Left ventricle myocardium superior (tissue), 1 donor: ENCODE measurements at regions not wholly inside any gene's neighbourhood (a gene's known extent, or its start where the extent isn't known, plus 50 kb on each side); places are given as distances from the start of the nearest gene placed in this dataset.
"Not testable (repeated sequence)": the region's sequence is repeated elsewhere in the genome, so short reads cannot be mapped to it uniquely, and the experiment has no call there.

ENCODE experiments used
- ATAC-seq: fragments of 200-7000 bp; cut with Tn5 transposase; one replicate; pipeline ENCODE4 v1.9.1; 2020; ENCODE audit warnings: mild to moderate bottlenecking, moderate library complexity
- DNase-seq: peaks from one replicate; pipeline ENCODE4 v3.0.0-alpha.2; 2020
- intact Hi-C: fragments of 100-400 bp; cut with micrococcal nuclease; formaldehyde crosslinking; loops from one replicate; pipeline ENCODE4 v1.11.0; 2022
- donor health status: DM: no; HTN: yes; CAD: no; lungs with severe emphysema.

DNA sequence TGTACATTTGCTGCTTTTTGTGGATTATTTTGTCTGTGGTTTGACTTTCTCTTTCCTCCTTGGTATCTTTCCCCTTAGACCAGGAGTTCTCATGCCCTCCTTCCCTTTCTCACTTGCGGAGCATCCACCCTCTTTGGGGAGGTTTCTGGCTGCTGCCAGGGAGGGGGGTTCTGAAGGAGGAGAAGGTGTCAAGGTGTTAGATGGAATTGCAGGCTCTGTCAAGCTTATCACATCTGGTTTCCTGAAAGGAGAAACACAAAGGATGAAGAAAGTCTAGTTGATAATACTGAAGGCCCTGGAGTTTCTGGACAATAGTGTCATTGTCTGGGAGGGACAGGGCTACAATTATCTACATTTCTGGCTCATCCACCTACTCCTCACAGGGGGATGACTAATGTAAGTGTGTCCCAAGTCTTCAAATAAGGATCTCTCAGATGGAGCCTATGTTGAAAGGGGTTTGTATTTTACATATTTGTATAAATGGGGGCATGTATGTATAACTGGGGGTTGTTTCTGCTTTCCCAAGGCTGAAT is 217.3 kb upstream of the CCDC196 start:
- no peak for ATAC-seq
- no peak for DNase-seq
- intact Hi-C loops = no loop called here

DNA sequence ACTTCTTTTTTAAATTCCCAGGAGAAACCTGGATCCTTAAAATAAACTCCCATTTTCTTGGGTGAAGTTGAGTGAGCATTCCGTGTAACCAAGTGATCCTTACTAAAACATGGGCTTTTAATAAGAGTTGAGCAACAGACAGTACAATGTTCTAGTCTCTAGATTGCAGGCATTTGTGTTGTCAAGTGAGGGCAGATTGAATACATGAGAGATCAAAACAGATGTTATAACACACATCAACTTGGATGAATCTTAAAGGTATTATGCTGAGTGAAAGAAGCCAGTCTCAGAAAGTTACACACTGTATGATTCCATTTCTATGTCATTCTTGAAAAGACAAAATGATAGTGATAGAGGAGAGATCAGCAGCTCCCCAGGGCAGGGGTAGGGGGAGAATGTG is 213.9 kb upstream of the CCDC196 start:
- DNase-seq (no peak), ATAC-seq (no peak)
- intact Hi-C loops = no loop called here

DNA sequence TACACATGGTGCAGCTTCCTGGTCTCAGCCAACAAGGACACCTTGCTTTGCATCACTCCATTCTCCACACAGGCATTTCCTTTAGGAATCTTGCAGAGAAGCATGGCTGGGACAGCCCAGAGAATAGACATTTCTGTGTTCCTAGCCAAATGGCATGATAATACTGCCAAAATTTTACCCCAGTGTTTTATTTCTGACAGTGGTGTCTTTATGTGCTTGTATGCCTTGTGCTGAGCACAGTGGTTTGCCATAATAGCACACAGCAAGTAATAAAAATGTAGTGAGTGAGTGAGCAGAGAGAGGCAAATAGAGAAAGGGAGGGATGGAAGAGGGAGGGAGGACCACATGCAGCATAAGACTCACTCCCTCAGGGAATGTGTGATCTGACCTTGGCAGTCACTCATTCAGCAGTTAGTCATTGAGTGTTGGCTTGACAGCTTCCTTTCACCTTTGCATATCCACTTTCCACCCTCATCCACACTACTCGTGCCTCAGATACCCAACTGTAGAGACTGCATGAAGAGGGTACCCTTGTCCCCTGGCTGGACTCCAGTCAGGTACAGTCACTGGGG is 212.8 kb upstream of the CCDC196 start:
- ATAC-seq (no peak), DNase-seq (no peak)
- intact Hi-C loops = no loop called here

DNA sequence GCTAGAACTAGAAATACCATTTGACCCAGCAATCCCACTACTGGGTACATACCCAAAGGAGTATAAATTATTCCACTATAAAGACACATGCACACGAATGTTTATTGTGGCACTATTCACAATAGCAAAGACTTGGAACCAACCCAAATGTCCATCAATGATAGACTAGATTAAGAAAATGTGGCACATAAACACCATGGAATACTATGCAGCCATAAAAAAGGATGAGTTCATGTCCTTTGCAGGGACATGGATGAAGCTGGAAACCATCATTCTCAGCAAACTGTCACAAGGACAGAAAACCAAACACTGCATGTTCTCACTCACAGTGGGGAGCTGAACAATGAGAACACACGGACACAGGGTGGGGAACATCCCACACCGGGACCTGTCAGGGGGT is 207.8 kb upstream of the CCDC196 start:
- DNase-seq, intact Hi-C loops, ATAC-seq: not testable (repeated sequence)

DNA sequence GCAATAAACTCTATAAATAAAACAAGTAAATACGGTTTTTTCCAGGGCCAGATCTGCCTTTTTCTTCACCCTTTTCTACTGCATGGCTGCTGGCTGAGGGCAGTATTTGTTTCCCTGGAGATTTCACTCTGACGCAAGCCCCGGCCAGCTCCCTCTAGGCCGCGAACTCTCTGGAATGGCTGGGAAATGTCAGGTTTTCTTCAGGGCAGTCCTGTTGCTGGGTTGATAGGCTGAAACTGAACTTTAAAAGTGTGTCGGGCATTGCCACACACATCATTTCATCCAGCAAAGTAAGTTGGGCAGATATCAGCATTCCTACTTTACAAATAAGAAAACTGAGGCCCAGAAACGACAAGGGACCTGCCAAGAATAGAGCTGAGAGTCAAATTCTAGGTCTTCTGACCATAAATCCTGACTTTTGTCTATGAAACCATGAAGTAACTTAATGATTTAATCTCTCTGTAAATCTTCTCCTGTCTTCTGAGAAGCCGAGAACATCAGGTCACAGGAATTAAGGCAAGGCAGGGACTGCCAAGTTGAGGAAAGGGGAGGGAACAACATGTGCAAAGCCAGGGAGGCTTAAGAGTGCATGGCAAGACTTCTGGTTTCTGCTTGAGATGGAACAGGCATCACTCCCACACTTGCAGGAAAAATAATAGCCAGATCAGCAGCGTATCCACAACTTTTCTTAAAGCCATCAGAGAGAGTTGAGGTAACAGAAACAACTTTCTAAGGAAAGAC is 205.0 kb upstream of the CCDC196 start:
- DNase-seq (peak; percentile 34), ATAC-seq (peak; percentile 93)
- intact Hi-C loops = no loop called here

DNA sequence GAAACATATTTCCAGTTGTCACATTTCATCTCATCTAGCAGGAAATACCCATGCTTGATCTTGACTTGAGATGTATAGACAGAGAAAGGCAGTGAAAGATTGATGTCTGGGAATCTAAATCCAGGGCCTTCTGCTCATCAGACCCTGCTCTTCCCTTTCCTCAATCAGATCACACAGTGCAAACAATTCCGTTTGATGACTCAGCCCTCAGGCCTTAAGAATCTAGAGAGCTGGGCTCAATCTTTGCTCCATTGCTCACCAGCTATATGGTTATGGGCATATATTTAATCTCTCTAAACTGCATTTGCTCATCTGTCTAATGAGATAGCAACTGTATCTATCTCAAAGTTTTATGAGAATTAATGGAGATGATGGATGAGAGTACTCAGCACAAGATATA is 201.8 kb upstream of the CCDC196 start:
- ATAC-seq (no peak), DNase-seq (no peak)
- intact Hi-C loops = no loop called here

DNA sequence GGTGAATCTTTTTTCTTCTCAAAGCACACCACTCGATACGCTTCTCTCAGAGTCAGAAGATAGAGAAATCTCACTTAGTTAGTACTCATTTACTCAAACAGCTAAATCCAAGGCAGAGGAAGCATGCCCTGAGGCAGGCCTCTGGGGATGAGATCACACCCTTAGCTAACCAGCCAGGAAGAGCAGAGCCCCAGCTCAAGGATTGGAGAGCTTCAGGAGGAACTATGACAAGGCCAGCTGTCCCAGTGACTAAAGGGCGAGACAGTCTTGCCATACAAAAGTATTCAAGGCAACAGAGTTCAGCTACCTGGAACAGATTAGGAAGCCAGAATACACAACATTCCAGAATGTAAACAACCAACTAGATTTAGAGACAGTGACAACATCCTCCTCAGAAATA is 197.7 kb upstream of the CCDC196 start:
- ATAC-seq = no peak
- intact Hi-C loops = no loop called here
- no peak for DNase-seq

DNA sequence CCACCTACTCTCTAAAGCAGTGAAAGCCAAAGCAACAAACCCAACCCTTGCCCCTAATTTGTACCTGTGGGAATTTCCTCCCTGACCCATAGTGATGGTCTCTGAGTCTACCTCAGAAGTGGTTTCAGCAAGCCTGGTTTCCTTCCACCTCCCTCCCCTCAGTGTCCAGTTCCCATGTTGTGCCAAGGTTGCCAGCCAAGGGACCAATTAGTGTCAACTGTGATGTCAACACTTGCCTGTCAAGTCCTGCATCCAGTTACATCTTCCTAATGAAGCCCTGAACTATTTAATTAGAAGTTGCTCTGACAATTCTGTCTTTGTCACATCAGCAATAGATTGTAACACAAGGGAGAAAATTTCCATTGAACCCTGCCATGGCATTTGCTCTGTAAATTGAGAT is 194.4 kb upstream of the CCDC196 start:
- intact Hi-C loops = no loop called here
- ATAC-seq (no peak), DNase-seq (no peak)

DNA sequence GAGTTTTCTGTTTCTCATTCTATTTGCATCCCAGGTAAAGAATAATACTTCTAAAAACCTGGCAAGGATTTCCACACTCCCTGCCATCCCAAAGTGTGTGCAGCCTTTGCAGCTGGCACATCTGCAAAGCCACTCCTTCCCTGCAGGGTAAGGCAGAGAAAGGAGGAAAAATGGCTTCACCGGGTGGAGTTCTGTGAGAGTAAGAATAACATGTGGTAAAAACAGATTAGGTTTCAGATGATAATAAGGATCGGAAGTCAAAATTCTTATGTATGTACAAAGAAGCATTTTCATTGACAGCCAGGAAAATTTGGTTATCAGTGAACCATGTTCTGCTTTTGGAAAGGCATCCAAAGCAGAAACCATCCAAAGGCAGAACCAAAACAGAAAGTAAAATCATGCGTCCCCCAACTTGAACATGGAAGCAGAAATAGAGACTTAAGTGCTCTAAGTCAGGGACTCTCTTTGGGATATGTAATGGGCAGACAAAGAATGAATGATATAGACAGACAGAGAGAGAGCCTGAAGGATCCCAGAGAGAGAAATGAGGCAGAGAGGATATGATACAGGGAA is 192.6 kb upstream of the CCDC196 start:
- DNase-seq (no peak), ATAC-seq (no peak)
- intact Hi-C loops = no loop called here

DNA sequence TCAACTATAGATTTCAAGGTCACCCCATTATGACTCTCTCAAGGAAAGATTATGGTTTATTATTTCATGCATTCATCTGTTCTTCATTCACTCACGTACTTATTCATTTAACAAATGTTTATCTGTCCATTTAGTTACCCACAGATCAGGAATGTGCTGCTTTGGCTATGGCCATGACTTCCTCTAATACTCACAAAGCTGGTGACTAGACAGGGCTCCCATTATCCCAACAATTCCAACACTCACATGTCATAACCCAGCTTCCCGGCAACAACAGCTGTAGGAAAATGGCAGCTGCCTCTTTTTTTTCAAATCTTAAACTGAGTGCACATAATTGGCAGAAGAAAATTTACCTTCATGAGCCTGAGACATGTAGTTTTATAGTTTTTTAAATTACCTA is 190.8 kb upstream of the CCDC196 start:
- no peak for ATAC-seq
- intact Hi-C loops = no loop called here
- no peak for DNase-seq

DNA sequence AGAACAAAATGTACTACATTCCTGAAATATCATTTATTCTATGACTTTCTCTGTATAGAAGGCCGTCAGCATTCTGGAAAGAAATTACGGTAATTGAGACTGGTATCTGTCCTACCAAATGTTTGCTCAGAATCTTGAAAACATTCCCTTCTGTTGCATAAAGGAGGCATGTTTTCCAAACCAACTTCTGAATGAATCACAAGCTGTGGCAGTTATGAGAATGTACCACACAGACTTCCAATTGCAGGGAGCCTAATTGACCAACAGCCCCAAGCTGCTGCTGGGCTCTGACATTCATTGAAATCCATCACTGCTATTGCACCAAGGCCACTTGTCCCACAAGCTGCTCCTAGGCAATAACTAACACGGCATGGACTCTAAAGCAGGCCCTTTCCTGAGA is 185.3 kb upstream of the CCDC196 start:
- intact Hi-C loops = no loop called here
- no peak for DNase-seq
- no peak for ATAC-seq

DNA sequence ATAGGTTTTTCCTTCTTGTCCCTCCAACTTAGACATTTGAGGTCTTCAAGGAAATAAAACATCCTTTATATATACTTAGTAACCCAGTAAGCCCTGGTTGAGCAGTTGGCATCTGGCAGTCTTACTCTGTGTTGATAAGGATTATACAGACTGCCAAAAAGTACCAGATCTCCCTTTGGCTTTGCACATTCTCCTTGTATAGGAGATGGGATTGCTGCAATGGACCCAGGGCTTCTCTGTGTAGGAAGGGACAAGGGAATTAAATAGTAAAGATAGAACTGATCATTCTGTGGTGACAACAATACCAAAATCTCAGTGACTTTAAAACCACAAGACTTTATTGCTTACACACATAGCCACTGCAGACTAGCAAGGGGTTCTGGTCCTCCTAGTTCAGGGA is 180.1 kb upstream of the CCDC196 start:
- intact Hi-C loops = no loop called here
- no peak for DNase-seq
- peak; percentile 25 for ATAC-seq

DNA sequence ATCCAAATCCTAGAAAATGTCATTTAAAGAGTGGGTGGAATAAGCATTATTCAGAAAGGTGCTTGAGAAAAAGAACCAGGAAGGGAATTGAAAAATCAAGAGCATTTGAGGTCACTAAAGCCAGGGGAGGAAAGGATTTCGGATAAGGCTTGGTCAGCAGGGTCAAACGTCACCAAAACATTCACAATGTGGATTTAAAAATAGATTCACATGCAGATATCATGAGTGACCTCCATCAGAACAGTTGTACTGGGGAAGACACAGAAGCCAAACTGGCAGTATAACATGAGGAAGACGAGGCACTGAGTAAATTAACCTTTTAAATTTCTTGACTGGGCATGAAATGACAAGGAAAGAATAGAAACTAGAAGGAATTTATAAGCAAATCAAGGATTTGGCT is 175.1 kb upstream of the CCDC196 start:
- ATAC-seq (peak; percentile 62), DNase-seq (no peak)
- intact Hi-C loops = no loop called here

DNA sequence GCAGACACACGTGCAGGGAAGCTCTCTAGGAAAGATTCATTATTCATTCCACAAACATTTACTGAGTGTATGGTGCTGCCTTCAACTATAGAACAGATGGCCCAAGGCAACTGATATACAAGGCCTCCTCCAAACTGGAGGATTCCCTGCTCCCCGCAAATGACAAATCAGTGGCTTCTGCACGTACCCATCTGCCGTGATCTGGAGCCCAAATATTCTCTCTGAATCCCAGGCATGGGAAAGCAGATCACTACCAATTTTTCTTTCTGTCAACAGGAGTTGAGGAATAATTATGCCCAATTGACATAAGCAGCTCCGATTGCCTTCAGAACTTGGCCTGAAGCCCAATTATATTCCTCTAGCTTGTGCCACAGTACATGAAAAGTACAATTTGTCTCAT is 174.2 kb upstream of the CCDC196 start:
- ATAC-seq (no peak), DNase-seq (no peak)
- intact Hi-C loops = no loop called here

DNA sequence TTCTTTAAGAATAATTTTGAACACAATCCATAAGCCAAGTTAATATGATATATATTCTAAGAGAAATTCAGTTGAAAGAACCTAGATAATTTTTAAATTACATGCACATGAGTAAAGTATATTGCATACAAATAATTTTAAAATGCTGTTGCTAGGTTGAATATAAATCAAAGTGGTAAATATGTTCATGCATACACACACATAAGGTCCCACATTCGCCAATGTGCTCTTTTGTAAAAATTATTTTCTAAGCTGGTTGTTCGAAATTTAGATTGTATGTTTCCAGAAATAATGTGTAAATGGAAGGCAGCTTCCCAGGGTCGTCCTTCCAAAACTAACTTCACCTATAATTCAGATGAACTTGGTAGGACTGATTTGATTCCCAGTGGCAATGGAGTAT is 173.7 kb upstream of the CCDC196 start:
- intact Hi-C loops = no loop called here
- DNase-seq = no peak

DNA sequence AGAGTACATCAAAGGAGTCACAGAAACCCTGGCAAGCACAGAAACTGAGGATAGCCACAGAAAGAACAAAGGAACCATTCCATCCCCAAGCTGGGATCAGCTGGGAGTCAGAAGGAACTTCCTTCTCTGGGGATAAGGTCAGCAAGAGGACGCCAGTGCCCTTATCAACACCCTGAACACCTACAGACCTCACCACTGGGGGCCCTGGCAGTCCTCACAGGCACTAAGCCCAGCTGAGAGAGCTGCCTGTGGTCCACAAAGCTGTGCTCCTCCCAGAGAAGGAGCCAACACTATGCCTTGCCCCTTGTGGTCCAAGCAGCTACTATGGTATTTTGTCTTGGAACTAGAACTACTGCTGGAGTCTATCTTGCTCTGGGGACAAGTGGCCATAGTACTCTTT is 171.1 kb upstream of the CCDC196 start:
- intact Hi-C loops = no loop called here
- ATAC-seq (no peak), DNase-seq (no peak)

More for the DNA sequence above, 173.7 kb upstream of the CCDC196 start:
- ATAC-seq = no peak

DNA sequence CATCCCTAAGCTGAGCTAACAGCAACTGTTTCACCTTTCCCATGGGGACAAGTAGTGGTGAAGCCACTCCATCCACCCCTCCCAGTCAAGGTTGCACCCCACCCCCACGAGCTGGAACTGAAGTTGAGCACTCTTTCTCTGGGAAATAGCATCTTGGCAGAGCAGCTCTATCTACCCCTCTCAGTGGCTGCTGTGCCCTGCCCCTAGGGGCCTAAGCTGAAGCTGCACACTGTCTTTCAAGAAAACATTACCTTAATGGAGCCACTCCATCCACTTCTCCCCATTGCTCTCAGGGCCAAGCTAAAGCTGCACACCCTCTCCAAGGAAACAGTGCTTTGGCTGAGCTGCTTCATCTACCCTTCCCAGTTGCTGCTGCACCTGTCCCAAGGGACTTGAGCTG is 170.6 kb upstream of the CCDC196 start:
- ATAC-seq = no peak
- intact Hi-C loops = no loop called here
- DNase-seq = no peak

DNA sequence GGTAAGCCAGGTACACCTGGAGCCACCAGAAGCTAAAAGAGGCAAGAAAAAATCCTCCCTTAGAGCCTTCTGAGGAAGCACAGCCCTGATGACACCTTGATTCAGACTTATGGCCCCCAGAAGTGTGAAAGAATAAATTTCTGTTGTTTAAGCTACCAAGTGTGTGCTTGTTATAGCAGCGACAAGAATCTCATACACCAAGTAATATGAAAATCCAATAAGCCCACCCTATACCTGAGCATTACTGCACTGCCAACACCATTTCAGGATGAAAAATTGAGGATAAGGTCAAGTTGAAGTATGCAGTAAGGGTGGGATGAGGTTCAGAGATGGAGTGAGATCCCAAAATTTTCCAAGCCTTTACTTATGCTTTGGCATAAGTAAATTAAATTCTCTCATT is 163.6 kb upstream of the CCDC196 start:
- intact Hi-C loops = no loop called here
- ATAC-seq (no peak), DNase-seq (no peak)

DNA sequence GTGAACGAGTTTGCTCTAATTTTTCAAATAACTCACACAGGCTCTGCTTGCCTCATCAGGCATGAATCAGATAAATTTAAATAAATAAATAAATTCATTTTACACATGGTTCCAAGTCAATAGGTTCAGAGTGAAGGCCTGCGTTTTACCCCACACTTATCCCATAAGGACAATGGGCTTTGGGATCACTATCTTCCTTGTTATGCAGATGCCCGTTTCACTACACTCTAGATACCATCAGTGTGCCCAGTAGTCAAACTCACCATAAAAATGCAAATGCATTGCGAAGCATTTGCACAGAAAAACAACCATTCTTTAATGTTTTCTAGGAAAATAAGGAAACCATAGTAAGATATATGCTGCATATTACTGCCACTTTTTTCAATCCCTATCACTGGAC is 155.9 kb upstream of the CCDC196 start:
- DNase-seq (no peak), ATAC-seq (no peak)
- intact Hi-C loops = no loop called here

DNA sequence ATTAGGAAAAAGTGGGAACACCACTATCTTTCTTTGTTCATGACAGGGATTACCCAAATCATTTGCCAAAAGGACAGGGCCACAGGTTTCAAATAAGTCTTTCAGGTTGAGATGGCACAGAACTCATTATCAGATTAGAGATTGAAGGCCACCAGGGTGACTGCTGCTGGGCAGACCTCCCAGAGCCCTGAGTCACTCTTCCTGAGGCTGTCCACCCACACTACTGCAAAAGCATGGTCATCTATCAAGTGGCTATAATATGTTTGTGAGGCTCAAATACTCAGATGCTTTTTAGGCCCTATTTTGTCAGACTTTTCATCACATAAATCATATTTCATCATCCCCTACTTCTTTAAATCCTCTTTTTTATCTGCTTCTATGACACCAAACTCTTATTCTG is 155.3 kb upstream of the CCDC196 start:
- intact Hi-C loops = no loop called here
- ATAC-seq (no peak), DNase-seq (no peak)

DNA sequence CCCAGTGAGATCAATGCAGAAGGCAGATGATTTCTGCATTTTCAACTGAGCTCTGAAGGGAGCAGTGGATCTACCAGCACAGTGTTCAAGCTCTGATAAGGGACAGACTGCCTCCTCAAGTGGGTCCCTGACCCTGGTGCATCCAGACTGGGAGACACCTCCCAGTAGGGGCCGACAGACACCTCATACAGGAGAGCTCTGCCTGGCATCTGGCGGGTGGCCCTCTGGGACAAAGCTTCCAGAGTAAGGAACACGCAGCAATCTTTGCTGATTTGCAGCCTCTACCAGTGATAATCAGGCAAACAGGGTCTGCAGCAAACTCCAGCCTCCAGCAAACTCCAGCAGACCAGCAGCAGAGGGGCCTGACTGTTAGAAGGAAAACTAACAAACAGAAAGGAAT is 152.9 kb upstream of the CCDC196 start:
- ATAC-seq, intact Hi-C loops, DNase-seq: not testable (repeated sequence)
